ENCODE measurements at regions not wholly inside any gene's neighbourhood (a gene's known extent, or its start where the extent isn't known, plus 50 kb on each side); places are given as distances from the start of the nearest gene placed in this dataset.

DNA sequence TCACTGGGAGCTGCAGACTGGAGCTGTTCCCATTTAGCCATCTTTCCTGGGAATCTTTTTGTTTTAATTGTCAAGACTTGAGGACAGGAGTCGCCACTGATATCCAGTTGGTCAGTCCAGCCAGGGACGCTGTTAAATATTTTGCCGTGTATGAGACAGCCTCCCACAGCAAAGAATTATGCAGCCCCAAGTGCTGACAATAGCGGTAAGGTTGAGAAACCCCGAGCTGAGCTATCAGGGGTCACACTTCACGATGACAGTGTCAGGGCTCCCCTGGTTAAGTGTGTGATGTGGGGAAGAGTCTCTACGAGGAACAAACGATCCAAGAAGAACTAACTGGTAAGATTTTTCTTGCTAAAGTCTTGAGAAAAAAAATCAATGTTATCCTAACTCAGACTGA, 372.0 kb upstream of the MPDZ start:
- Histone ChIP-seq H3K4me3 (no peak overlapping the region), H3K36me3 (no peaks in the 10 kb centered on the region), H3K9me3 (no peaks in the 10 kb centered on the region), H3K27me3 (no peaks in the 10 kb centered on the region), H3K27ac (no peak overlapping the region), H3K4me1 (no peaks in the 10 kb centered on the region)
- no peak for TF ChIP-seq POLR2A (IDR thresholded peaks at IDR 0.05)
- TF ChIP-seq, protein P1, sequence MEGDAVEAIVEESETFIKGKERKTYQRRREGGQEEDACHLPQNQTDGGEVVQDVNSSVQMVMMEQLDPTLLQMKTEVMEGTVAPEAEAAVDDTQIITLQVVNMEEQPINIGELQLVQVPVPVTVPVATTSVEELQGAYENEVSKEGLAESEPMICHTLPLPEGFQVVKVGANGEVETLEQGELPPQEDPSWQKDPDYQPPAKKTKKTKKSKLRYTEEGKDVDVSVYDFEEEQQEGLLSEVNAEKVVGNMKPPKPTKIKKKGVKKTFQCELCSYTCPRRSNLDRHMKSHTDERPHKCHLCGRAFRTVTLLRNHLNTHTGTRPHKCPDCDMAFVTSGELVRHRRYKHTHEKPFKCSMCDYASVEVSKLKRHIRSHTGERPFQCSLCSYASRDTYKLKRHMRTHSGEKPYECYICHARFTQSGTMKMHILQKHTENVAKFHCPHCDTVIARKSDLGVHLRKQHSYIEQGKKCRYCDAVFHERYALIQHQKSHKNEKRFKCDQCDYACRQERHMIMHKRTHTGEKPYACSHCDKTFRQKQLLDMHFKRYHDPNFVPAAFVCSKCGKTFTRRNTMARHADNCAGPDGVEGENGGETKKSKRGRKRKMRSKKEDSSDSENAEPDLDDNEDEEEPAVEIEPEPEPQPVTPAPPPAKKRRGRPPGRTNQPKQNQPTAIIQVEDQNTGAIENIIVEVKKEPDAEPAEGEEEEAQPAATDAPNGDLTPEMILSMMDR (IDR thresholded peaks at IDR 0.05): no peak
- no peak for DNase-seq

DNA sequence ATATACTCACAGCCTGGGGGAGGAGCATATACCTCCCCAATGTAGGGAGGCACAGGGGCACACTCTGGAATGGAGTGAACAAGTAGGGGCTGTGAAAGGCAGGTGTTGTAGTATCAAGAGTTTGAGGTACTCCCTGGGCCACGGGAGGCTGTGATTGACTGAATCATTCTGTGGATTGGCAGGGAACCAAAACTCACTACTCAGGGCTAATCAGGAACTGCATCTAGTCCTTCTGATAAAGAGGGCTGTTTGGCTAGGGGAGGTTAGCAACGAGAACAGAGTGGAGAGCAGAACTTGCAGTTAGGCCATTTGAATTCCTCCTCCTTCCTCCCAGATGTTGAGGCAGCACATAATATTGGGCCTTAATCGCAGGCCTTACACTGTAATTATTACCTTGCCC, 369.2 kb upstream of the MPDZ start:
- no peak for DNase-seq
- TF ChIP-seq, protein P1 (IDR thresholded peaks at IDR 0.05): no peak
- TF ChIP-seq POLR2A (IDR thresholded peaks at IDR 0.05): no peak
- Histone ChIP-seq H3K9me3 (no peaks in the 10 kb centered on the region), H3K36me3 (no peaks in the 10 kb centered on the region), H3K4me3 (no peak overlapping the region), H3K4me1 (no peaks in the 10 kb centered on the region), H3K27me3 (no peaks in the 10 kb centered on the region), H3K27ac (no peak overlapping the region)

DNA sequence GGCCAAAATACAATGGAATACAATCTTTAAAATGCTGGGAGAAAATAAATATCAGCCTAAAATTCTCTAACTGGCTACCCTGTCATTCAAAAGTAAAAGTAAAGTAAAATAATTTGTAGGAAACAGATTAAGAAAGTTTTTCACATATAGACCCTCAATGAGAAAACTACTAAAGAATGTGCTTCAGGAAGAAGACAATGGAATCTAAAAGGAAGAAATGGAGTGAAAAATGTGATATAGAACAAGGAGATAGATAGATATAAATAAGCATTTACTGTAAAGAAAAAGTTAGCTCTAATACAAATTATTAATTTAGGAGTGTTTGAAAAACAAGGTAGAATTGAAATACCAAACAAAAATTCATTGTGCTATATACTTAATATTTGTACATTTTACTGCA, 368.6 kb upstream of the MPDZ start:
- H3K27ac ChIP-seq: no peak overlapping the region
- no peak for DNase-seq
- no peaks in the 10 kb centered on the region for H3K27me3 ChIP-seq
- H3K4me1 ChIP-seq: no peaks in the 10 kb centered on the region
- H3K4me3 ChIP-seq: no peak overlapping the region
- no peaks in the 10 kb centered on the region for H3K9me3 ChIP-seq
- no peaks in the 10 kb centered on the region for H3K36me3 ChIP-seq
- no peak for TF ChIP-seq POLR2A (IDR thresholded peaks at IDR 0.05)
- TF ChIP-seq, protein P1 (IDR thresholded peaks at IDR 0.05): no peak

DNA sequence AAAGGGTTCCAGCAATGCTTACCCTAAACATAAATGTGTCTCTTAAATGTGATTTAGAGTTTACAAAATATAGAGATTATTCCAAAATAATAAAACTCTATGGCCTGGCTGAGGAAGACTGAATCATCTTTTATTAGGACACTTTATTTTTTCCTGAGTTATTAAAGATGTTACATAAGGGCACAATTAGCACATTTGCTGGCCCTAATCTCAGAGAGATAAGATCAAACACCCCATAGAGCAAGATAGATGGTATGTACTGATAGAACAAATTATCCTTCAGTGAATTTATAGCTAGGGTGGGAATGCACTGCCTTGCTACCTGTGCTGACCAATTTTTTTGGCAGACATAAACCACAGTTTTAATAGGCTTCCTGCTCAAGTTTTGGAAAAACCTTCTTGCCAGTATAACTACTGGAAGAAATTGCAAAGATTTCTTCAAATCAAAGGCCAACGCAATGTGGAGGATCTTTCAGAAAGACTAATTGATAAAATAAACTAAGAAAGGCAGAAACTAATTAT, 367.1 kb upstream of the MPDZ start:
- no peak overlapping the region for H3K4me3 ChIP-seq
- no peak for DNase-seq
- H3K9me3 ChIP-seq: no peaks in the 10 kb centered on the region
- TF ChIP-seq POLR2A (IDR thresholded peaks at IDR 0.05): no peak
- TF ChIP-seq, protein P1 (IDR thresholded peaks at IDR 0.05): no peak
- no peaks in the 10 kb centered on the region for H3K4me1 ChIP-seq
- H3K27ac ChIP-seq: no peak overlapping the region
- H3K27me3 ChIP-seq: no peaks in the 10 kb centered on the region
- no peaks in the 10 kb centered on the region for H3K36me3 ChIP-seq

DNA sequence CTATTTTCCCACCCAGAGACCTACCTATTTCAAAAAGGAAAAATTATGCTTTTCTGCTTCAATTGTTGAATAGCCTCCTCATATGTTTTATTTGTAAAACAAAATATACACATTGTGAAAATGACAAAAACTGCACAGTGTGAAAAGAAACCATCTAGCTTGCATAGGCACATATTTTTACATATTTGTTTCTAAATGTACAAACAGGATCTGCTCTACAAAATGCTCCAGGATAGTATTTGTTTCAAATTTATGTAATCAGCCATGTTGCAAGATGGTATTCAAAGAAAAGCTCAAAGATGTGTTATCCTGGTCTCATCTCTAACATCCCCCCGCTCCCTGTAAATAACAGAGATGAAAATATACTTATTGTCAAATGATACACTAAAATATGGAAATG, 366.1 kb upstream of the MPDZ start:
- TF ChIP-seq, protein P1 (IDR thresholded peaks at IDR 0.05): no peak
- no peak for TF ChIP-seq POLR2A (IDR thresholded peaks at IDR 0.05)
- no peak for DNase-seq

DNA sequence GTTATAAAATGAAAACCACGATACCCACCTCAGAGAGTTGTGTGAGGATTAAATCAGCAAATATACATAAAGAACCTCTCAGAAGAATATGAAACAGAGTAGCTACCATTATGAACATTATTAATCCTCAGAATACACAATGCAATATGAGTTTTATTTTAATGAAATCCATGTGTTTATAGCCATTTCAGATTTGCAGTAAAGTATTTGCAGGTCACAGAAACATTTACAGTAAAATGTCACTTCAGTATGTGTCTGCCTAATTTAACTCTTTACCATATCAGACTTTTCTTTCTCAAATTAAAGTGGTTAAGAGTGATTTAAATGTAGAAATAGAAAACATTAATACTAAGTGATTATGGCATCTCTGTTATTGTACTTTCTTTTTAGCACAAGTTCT, 365.2 kb upstream of the MPDZ start:
- no peak for TF ChIP-seq POLR2A (IDR thresholded peaks at IDR 0.05)
- TF ChIP-seq, protein P1 (IDR thresholded peaks at IDR 0.05): no peak

More for the DNA sequence above, 366.1 kb upstream of the MPDZ start:
- Histone ChIP-seq H3K27me3 (no peaks in the 10 kb centered on the region), H3K27ac (no peak overlapping the region), H3K9me3 (no peaks in the 10 kb centered on the region), H3K4me3 (no peak overlapping the region), H3K36me3 (no peaks in the 10 kb centered on the region), H3K4me1 (no peaks in the 10 kb centered on the region)

More for the DNA sequence above, 365.2 kb upstream of the MPDZ start:
- no peaks in the 10 kb centered on the region for H3K9me3 ChIP-seq
- no peak overlapping the region for H3K4me3 ChIP-seq
- no peaks in the 10 kb centered on the region for H3K36me3 ChIP-seq
- H3K27me3 ChIP-seq: no peaks in the 10 kb centered on the region
- H3K27ac ChIP-seq: no peak overlapping the region
- no peaks in the 10 kb centered on the region for H3K4me1 ChIP-seq
- no peak for DNase-seq

Measured in Peyer's patch (tissue), 4 donors.